ENCODE measurements at regions not wholly inside any gene's neighbourhood (a gene's known extent, or its start where the extent isn't known, plus 50 kb on each side); places are given as distances from the start of the nearest gene placed in this dataset.

- TF ChIP-seq CTCF (IDR thresholded peaks at IDR 0.05; ENCODE audit: low read depth, low read length, missing input control) (no peak), REST (IDR thresholded peaks at IDR 0.05) (no peak), ZBTB33 (IDR thresholded peaks at IDR 0.05) (no peak), JUND (IDR thresholded peaks at IDR 0.05) (no peak), RAD21 (IDR thresholded peaks at IDR 0.05) (peak; percentile 35 to 42), YY1 (IDR thresholded peaks at IDR 0.05) (peak; percentile 43), TAF1 (conservative IDR thresholded peaks at IDR 0.05) (no peak), MAX (IDR thresholded peaks at IDR 0.05) (no peak)
These were observed 368.7 kb upstream of the ID2 start for GRCh38 chr2:8312861-8313830.
